ENCODE measurements at regions not wholly inside any gene's neighbourhood (a gene's known extent, or its start where the extent isn't known, plus 50 kb on each side); places are given as distances from the start of the nearest gene placed in this dataset.

GRCh38 chr17:22462461-22462860 is 770.1 kb downstream of the KCNJ18 start:
- H3K27me3 ChIP-seq: no peaks in the 10 kb centered on the region
- H3K36me3 ChIP-seq (replicated peaks in 1 of 2): no peaks in the 10 kb centered on the region
- no peaks in the 10 kb centered on the region for H3K9me3 ChIP-seq (replicated peaks in 1 of 3)
- TF ChIP-seq POLR2A (IDR thresholded peaks at IDR 0.05): no peak
- TF ChIP-seq, protein P1, sequence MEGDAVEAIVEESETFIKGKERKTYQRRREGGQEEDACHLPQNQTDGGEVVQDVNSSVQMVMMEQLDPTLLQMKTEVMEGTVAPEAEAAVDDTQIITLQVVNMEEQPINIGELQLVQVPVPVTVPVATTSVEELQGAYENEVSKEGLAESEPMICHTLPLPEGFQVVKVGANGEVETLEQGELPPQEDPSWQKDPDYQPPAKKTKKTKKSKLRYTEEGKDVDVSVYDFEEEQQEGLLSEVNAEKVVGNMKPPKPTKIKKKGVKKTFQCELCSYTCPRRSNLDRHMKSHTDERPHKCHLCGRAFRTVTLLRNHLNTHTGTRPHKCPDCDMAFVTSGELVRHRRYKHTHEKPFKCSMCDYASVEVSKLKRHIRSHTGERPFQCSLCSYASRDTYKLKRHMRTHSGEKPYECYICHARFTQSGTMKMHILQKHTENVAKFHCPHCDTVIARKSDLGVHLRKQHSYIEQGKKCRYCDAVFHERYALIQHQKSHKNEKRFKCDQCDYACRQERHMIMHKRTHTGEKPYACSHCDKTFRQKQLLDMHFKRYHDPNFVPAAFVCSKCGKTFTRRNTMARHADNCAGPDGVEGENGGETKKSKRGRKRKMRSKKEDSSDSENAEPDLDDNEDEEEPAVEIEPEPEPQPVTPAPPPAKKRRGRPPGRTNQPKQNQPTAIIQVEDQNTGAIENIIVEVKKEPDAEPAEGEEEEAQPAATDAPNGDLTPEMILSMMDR (IDR thresholded peaks at IDR 0.05): no peak
- intact Hi-C loops (cut with DNase I): no loop called here
- no peak overlapping the region for H3K4me3 ChIP-seq
- H3K4me1 ChIP-seq (replicated peaks in 1 of 2): no peaks in the 10 kb centered on the region
- DNase-seq: no peak
- H3K27ac ChIP-seq: no peak overlapping the region
- 69 to 70% (median 70%) methylated on average over 6 of the region's 6 CpGs for WGBS, 4 donors

GRCh38 chr17:22463110-22463850 is 771.0 kb downstream of the KCNJ18 start:
- intact Hi-C loops (cut with DNase I): no loop called here

GRCh38 chr17:22464041-22464440 is 771.7 kb downstream of the KCNJ18 start:
- H3K9me3 ChIP-seq (replicated peaks in 1 of 3): no peaks in the 10 kb centered on the region
- no peaks in the 10 kb centered on the region for H3K27me3 ChIP-seq
- WGBS, 4 donors: 57 to 76% (median 72%) methylated on average over 6 of the region's 6 CpGs
- intact Hi-C loops (cut with DNase I): no loop called here
- H3K27ac ChIP-seq: no peak overlapping the region
- no peak overlapping the region for H3K4me3 ChIP-seq
- H3K36me3 ChIP-seq (replicated peaks in 1 of 2): no peaks in the 10 kb centered on the region
- TF ChIP-seq, protein P1 (IDR thresholded peaks at IDR 0.05): no peak
- no peak for TF ChIP-seq POLR2A (IDR thresholded peaks at IDR 0.05)
- no peaks in the 10 kb centered on the region for H3K4me1 ChIP-seq (replicated peaks in 1 of 2)
- DNase-seq: peak in 1 of 7 donors; percentile 10

More at GRCh38 chr17:22463110-22463850, 771.0 kb downstream of the KCNJ18 start:
- H3K27me3 ChIP-seq: no peaks in the 10 kb centered on the region
- H3K36me3 ChIP-seq (replicated peaks in 1 of 2): no peaks in the 10 kb centered on the region
- WGBS, 4 donors: 64 to 66% (median 66%) methylated on average over 13 of the region's 13 CpGs
- no peaks in the 10 kb centered on the region for H3K4me1 ChIP-seq (replicated peaks in 1 of 2)
- DNase-seq: no peak
- no peak overlapping the region for H3K4me3 ChIP-seq
- TF ChIP-seq, protein P1 (IDR thresholded peaks at IDR 0.05): no peak
- no peak for TF ChIP-seq POLR2A (IDR thresholded peaks at IDR 0.05)
- no peak overlapping the region for H3K27ac ChIP-seq
- no peaks in the 10 kb centered on the region for H3K9me3 ChIP-seq (replicated peaks in 1 of 3)

DNA sequence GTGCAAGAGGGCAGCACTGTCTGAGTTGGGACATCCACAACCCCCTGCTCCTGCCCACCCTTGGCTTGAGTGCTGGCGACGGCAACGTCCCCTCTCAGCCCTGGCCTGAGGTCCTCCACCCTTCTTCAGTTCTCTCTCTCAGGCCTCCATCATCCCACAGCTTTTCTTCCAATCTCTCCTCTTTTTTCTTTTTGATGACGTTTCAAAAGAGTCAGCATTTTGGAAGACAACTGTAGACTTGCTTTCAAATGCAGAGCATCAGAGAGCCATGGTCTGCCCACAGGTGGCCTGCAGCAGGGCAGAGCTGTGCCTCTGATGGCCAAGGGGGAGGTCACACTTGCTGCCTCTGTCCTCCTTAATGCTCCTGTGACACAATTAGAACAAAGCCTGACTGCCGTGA is 775.4 kb downstream of the KCNJ18 start:
- no peaks in the 10 kb centered on the region for H3K4me1 ChIP-seq (replicated peaks in 1 of 2)

More for the DNA sequence above, 775.4 kb downstream of the KCNJ18 start:
- TF ChIP-seq POLR2A (IDR thresholded peaks at IDR 0.05): no peak
- TF ChIP-seq, protein P1 (IDR thresholded peaks at IDR 0.05): no peak
- DNase-seq: peak in 1 of 7 donors; percentile 10
- Histone ChIP-seq H3K4me3 (no peak overlapping the region), H3K27ac (no peak overlapping the region), H3K27me3 (no peaks in the 10 kb centered on the region), H3K36me3 (replicated peaks in 1 of 2) (no peaks in the 10 kb centered on the region), H3K9me3 (replicated peaks in 1 of 3) (no peaks in the 10 kb centered on the region)
- intact Hi-C loops (cut with DNase I): no loop called here
- 20 to 68% (median 54%) methylated on average over 1 to 5 of the region's 5 CpGs for WGBS, 4 donors

Data from adrenal gland (tissue), 9 donors.